SJCRH30 (cell line): ENCODE measurements at regions not wholly inside any gene's neighbourhood (a gene's known extent, or its start where the extent isn't known, plus 50 kb on each side); places are given as distances from the start of the nearest gene placed in this dataset.

Source experiments
- DNase-seq, 2 experiments: peaks; one replicate each; pipeline ENCODE4 v3.0.0-alpha.2; 2015 to 2020
- H3K27ac ChIP-seq: fragments of 250-450 bp; sonication (Bioruptor Pico); 2 replicates; pipeline ENCODE4 v1.5.1; 2020; ENCODE audit warnings: mild to moderate bottlenecking, moderate library complexity
- H3K27me3 ChIP-seq: fragments of 250-450 bp; sonication (Bioruptor Pico); 2 replicates; pipeline ENCODE4 v1.5.1; 2020; ENCODE audit warnings: mild to moderate bottlenecking, moderate library complexity
- H3K36me3 ChIP-seq: fragments of 250-450 bp; sonication (Bioruptor Pico); 2 replicates; pipeline ENCODE4 v1.5.1; 2020; ENCODE audit warnings: mild to moderate bottlenecking, moderate library complexity
- H3K4me1 ChIP-seq: fragments of 250-450 bp; sonication (Bioruptor Pico); 2 replicates; pipeline ENCODE4 v1.5.1; 2020; ENCODE audit warnings: mild to moderate bottlenecking, moderate library complexity
- H3K4me3 ChIP-seq: fragments of 250-450 bp; sonication (Bioruptor Pico); 2 replicates; pipeline ENCODE4 v1.5.1; 2020; ENCODE audit warnings: mild to moderate bottlenecking, moderate library complexity
- H3K9me3 ChIP-seq: fragments of 250-450 bp; sonication (Bioruptor Pico); replicated peaks from 2 replicates; pipeline ENCODE4 v1.5.1; 2020; ENCODE audit warnings: mild to moderate bottlenecking, moderate library complexity

- Histone ChIP-seq H3K4me1 (peaks cover 3% of the 10 kb centered on the region; the same call in 1 of the 2 replicates), H3K27ac (peak overlapping the region; percentile 58), H3K27me3 (no peaks in the 10 kb centered on the region), H3K4me3 (peak overlapping the region; percentile 49), H3K9me3 (no peaks in the 10 kb centered on the region), H3K36me3 (no peaks in the 10 kb centered on the region)
- no peak for DNase-seq
These were observed 70.8 kb upstream of the BCOR start for GRCh38 chrX:40168480-40169011.

DNA sequence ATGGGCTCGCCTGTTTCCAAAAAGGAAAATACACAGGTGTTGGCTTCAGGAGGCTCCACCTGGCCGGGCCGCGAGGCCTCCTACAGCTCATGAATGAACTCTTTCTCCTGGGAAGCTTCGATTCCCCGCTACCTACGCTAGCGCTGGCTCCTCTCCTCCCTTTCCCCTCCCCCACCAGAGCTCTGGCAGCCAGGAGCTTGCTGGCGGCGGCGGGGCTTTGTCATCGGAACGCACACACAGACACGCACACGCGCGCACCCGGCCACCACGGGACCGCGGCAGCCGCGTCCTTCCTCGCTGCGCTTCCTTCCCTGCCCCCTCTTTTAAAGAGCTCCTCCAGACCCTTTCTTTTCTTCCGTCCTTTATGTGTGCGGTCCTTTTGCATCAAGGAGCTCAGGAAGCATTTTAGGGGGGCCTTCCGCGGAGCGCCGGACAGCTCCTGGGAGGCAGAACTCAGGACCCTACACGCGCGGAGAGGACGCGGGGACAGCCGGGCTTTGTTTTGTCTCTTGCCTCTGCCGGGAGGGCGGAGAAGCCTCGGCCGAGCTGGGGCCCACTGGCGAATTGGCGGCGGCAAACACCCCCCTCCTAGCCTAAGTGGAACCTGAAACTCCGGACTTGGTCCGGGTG is 70.2 kb upstream of the BCOR start:
- H3K4me3 ChIP-seq = peak overlapping the region; percentile 49
- DNase-seq = peak in 1 of 2 experiments; percentile 31
- H3K36me3 ChIP-seq = no peaks in the 10 kb centered on the region
- peak overlapping the region; percentile 58 for H3K27ac ChIP-seq
- H3K4me1 ChIP-seq = no peaks in the 10 kb centered on the region; the same call in 1 of the 2 replicates
- no peaks in the 10 kb centered on the region for H3K27me3 ChIP-seq
- H3K9me3 ChIP-seq = no peaks in the 10 kb centered on the region

DNA sequence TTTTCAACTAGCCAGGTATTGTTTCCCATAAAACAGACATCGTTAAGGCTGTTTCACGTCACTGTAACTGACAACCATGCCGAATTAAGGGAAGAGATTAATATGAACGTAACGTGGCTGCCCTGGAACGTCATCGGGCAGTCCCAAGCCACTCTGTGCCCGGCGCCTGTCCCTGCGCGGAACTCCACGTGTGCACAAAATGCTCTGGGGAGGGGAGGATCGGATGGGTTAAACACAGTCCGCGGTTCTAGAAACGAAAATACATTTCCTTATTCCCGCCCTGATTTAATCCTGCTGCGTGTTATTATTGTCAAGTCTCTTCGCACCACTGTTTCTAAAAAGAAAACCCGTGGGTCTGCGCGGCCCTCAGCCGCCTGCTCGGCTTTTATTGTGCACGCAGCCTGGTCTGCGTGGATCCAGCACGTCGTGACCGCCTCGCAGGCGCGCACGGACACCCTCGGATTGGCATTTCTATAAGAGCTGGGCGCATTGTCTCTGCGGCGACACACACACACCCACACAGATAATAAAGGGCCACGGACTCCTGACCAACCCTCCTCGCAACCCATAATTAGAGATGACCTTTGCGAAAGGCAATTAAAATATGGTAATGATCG is 69.6 kb upstream of the BCOR start:
- Histone ChIP-seq H3K36me3 (no peaks in the 10 kb centered on the region), H3K4me3 (peak overlapping the region; percentile 49), H3K27ac (peak overlapping the region; percentile 58), H3K27me3 (no peaks in the 10 kb centered on the region), H3K9me3 (no peaks in the 10 kb centered on the region), H3K4me1 (no peaks in the 10 kb centered on the region; the same call in 1 of the 2 replicates)
- DNase-seq = no peak

GRCh38 chrX:40166582-40166981 is 68.8 kb upstream of the BCOR start:
- Histone ChIP-seq H3K36me3 (no peaks in the 10 kb centered on the region), H3K4me3 (no peak overlapping the region), H3K9me3 (no peaks in the 10 kb centered on the region), H3K27ac (peak overlapping the region; percentile 58; the same call in 1 of the 2 replicates), H3K27me3 (no peaks in the 10 kb centered on the region), H3K4me1 (no peaks in the 10 kb centered on the region; the same call in 1 of the 2 replicates)
- peak in 1 of 2 experiments; percentile 45 for DNase-seq

DNA sequence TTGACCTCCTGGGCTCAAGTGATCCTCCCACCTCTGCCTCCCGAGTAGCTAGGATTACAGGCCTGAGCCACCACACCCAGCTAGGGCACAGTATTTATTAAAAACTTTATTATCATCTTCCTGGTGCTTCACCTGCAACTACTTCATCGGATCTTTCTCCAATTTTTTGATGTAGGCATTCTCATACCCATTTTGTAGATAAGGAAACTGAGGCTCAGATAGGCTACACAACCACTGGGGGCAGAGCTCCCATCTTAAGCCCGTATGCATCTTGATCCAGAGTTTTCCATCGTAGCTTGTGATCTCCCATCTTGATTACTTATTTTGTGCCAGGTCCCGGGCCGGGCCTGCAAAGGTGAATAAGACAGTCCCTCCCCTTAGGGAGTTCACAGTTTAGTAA is 68.1 kb upstream of the BCOR start:
- no peak for DNase-seq
- Histone ChIP-seq H3K27me3 (no peaks in the 10 kb centered on the region), H3K4me1 (no peaks in the 10 kb centered on the region; the same call in 1 of the 2 replicates), H3K36me3 (no peaks in the 10 kb centered on the region), H3K4me3 (no peak overlapping the region), H3K27ac (no peak overlapping the region), H3K9me3 (no peaks in the 10 kb centered on the region)

GRCh38 chrX:40165206-40165605 is 67.4 kb upstream of the BCOR start:
- Histone ChIP-seq H3K4me3 (no peak overlapping the region), H3K9me3 (no peaks in the 10 kb centered on the region), H3K27ac (no peak overlapping the region), H3K4me1 (no peaks in the 10 kb centered on the region; the same call in 1 of the 2 replicates), H3K27me3 (no peaks in the 10 kb centered on the region), H3K36me3 (no peaks in the 10 kb centered on the region)
- no peak for DNase-seq

GRCh38 chrX:40164751-40165150 is 67.0 kb upstream of the BCOR start:
- DNase-seq = no peak
- Histone ChIP-seq H3K36me3 (no peaks in the 10 kb centered on the region), H3K27ac (no peak overlapping the region), H3K4me3 (no peak overlapping the region), H3K9me3 (no peaks in the 10 kb centered on the region), H3K27me3 (no peaks in the 10 kb centered on the region), H3K4me1 (no peaks in the 10 kb centered on the region; the same call in 1 of the 2 replicates)

DNA sequence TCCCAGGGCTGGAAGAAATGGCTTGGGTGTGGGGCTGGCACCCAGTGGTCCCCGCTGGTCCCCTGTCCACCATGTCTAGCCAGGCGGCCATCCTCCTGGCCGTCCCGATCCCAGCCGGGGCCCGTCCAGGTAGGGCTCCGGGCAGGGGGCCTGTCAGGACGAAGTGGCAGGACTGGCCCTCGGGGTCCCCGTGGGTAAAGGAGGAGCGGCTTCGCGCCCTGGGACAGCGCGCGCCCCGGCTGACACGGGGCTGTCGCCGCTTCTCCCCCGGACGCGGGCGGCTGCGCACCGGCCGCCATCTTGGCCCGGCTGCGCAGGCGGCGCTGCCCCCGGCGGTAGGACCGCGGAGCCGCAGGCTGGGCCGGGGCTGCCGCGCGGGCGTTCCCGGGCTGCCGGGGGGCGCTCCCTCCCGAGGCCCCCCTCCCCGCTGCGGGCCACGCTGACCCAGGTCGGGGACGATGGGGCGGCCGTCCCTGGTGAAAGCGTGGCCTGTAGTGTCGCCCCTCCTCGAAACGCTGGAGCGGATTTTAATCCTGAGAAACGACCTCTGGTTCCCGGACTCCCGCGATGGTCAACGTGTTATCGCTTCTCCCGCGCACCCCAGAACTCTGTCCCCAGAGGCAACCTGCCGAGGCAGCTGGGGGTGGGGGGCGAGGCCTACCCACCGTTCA is 60.4 kb upstream of the BCOR start:
- no peaks in the 10 kb centered on the region for H3K36me3 ChIP-seq
- no peak for DNase-seq
- no peaks in the 10 kb centered on the region for H3K4me1 ChIP-seq
- H3K9me3 ChIP-seq = no peaks in the 10 kb centered on the region
- no peaks in the 10 kb centered on the region for H3K27me3 ChIP-seq
- H3K27ac ChIP-seq = no peak overlapping the region
- H3K4me3 ChIP-seq = no peak overlapping the region

DNA sequence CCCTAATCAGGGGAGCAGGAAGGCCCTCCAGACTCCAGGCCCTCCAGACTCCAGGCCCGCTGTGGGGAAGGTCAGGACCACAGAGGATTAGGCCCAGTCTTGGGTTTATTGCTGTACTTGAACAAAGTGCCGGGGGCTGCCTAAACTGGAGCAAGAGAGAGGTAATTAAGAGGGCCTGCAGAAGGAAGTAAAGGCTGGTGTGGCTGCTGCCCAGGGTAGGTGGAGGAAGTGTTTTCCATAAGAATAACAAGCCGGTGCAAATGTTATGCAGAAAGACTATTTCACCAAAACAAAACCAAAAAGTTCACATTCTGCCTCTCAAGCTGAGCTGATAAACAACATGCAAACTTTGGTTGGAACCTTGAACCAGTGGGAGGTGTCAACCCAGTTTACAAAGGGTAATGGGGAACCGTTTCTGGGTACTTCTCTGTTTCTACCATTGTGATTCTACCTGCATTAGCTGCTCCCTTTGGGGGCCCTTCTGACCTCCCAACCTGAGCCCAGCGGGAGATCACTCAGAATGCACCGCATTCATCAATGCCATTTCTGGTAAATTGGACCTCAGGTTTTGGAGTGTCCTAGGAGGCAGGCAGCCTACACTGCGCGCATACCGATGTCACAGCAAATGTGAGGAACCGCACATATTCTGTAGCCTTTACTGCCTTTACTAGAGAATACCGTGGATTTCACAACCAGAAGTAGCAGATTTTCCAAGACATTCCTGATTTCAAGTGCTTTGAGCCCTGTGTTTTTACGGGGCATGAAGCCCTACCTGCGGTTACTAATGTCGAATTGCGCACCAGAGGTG is 59.7 kb upstream of the BCOR start:
- Histone ChIP-seq H3K4me1 (no peaks in the 10 kb centered on the region), H3K27me3 (no peaks in the 10 kb centered on the region), H3K9me3 (no peaks in the 10 kb centered on the region), H3K36me3 (no peaks in the 10 kb centered on the region), H3K27ac (no peak overlapping the region), H3K4me3 (no peak overlapping the region)
- DNase-seq = no peak

- DNase-seq = no peak
- no peak overlapping the region for H3K4me3 ChIP-seq
- H3K36me3 ChIP-seq = no peaks in the 10 kb centered on the region
- H3K27me3 ChIP-seq = no peaks in the 10 kb centered on the region
- no peaks in the 10 kb centered on the region for H3K4me1 ChIP-seq
- H3K9me3 ChIP-seq = no peaks in the 10 kb centered on the region
- no peak overlapping the region for H3K27ac ChIP-seq
These were observed 58.9 kb upstream of the BCOR start for GRCh38 chrX:40156470-40157227.

DNA sequence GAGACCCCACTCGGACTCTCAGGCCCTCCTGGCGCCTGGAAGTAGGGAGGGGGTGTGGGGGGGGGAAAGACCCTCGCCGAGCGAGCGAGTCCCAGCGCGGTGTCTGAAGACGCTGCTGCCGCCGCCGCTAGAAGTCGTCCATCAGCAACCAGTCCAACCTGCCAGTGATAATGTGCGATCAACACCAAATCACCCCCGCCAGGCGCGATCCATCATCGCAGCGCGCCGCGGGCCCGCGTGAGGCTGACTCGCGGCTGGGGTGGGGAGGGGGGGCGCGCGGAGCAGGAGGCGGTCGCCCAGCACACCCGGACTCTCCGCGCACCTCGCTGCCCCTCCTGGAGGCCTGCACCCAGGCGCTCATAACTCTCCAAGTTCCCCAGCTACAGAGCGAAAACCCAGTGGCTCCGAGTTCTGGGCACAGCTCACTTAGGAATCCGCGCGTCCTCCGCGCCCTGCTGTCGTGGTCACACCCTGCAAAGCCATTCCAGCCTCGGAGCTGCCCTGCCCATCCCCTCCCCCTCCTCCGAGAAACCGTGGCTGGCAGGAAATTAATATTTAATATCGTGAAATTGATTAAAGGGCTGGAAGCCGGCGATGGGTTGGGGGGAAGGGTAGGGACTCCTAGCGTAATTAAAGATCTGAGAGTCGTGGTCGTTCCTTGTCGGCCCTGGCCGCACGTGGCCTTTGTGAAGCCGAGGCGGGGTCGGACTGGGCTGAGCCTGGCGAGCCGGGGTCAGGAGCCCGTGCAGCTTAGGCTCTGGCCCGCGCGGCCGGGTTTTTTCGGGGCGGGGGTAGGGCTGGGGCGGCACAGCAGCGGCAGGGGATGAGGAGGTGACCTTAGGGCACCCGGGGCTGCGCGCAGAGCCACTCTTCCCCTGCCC is 58.1 kb upstream of the BCOR start:
- peak overlapping the region; percentile 93 for H3K27ac ChIP-seq
- H3K9me3 ChIP-seq = no peaks in the 10 kb centered on the region
- H3K4me3 ChIP-seq = peak overlapping the region; percentile 65
- H3K27me3 ChIP-seq = no peaks in the 10 kb centered on the region
- H3K4me1 ChIP-seq = peaks cover 4% of the 10 kb centered on the region
- DNase-seq = no peak
- H3K36me3 ChIP-seq = no peaks in the 10 kb centered on the region

DNA sequence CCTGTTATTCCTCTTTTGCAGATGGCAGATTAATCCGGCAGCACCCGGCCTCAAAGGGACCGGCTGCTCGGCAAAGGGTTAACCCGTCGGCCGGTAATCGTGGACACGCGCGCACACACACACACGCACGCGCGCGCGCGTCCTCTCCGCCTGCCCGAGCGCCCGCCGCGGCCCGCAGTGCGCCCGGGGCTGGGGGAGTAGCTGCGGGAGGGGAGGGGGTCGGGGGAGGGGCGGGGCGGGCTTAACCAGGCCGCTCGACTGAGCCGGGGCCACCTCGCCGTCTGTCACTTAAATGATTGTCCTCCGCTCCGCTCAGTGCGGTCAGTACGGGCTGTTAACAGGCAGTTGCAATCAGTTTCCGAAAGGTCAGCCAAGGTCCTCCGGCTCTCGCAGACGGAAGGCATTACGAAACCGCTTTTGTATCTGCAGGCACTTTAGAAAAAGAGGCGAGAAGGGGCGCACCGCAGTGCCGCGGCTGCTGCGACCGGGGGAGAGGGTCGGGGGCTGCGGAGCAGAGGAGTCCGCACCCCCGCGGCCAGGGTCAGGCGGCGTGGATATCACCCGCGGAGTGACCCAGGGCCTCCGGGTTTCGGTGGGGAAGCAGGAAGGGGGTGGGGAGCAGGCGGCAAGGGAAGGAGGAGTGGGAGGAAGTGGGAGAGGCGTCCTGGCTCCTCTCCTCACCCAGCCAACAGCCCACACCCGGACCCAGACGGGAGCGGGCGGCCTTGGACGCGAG is 57.3 kb upstream of the BCOR start:
- Histone ChIP-seq H3K27ac (peak overlapping the region; percentile 93), H3K27me3 (no peaks in the 10 kb centered on the region), H3K4me3 (peak overlapping the region; percentile 65), H3K9me3 (no peaks in the 10 kb centered on the region), H3K4me1 (peaks cover 9% of the 10 kb centered on the region), H3K36me3 (no peaks in the 10 kb centered on the region)
- peak in 1 of 2 experiments; percentile 48 for DNase-seq
